Fibroblast of lung (primary cell): ENCODE measurements at regions not wholly inside any gene's neighbourhood (a gene's known extent, or its start where the extent isn't known, plus 50 kb on each side); places are given as distances from the start of the nearest gene placed in this dataset.

Experiments used
- DNase-seq, 2 donors: peaks; one replicate each; pipeline versions ENCODE4 v3.0.0 to v3.0.0-alpha.2; 2010; ENCODE audit warnings: low read depth in 2 of 2
- H2AFZ ChIP-seq: 2 replicates; pipeline ENCODE4 v1.5.1; 2012; ENCODE audit warnings: low read length, control low read depth, inconsistent platforms
- H3K27ac ChIP-seq: 2 replicates; pipeline ENCODE4 v1.5.1; 2011; ENCODE audit warnings: low read length, control low read depth; ENCODE audit not compliant: insufficient read depth
- H3K27me3 ChIP-seq: 2 replicates; pipeline ENCODE4 v1.5.1; 2011; ENCODE audit warnings: mild to moderate bottlenecking, low read length; ENCODE audit not compliant: control insufficient read depth, insufficient read depth
- H3K36me3 ChIP-seq: 2 replicates; pipeline ENCODE4 v1.5.1; 2011; ENCODE audit warnings: low read length; ENCODE audit not compliant: control insufficient read depth, insufficient read depth
- H3K4me1 ChIP-seq: 2 replicates; pipeline ENCODE4 v1.5.1; 2011; ENCODE audit warnings: low read length; ENCODE audit not compliant: control insufficient read depth, insufficient read depth; ENCODE audit errors: extremely low read depth
- H3K4me2 ChIP-seq: 2 replicates; pipeline ENCODE4 v1.5.1; 2011; ENCODE audit warnings: low read length, control low read depth; ENCODE audit not compliant: insufficient read depth; ENCODE audit errors: extremely low read depth
- H3K4me3 ChIP-seq, 4 experiments: fragments of 200-600 bp in 1 of 4; sonication (generic) in 1 of 4; replicated peaks in 1 of 4; 2 replicates each; pipeline ENCODE4 v1.5.1; 2011 to 2016; ENCODE audit warnings: low read length in 4 of 4, low read depth in 3 of 4, mild to moderate bottlenecking in 3 of 4, control low read depth in 2 of 4, inconsistent platforms in 1 of 4, mixed read lengths in 1 of 4; ENCODE audit not compliant: insufficient read depth in 1 of 4; ENCODE audit errors: control extremely low read depth in 1 of 4
- H3K79me2 ChIP-seq: 2 replicates; pipeline ENCODE4 v1.5.1; 2012; ENCODE audit warnings: mild to moderate bottlenecking, low read length, inconsistent platforms; ENCODE audit not compliant: control insufficient read depth, insufficient read depth
- H3K9ac ChIP-seq: 2 replicates; pipeline ENCODE4 v1.5.1; 2011; ENCODE audit warnings: mild to moderate bottlenecking, low read length, control low read depth; ENCODE audit not compliant: insufficient read depth
- H3K9me3 ChIP-seq: 2 replicates; pipeline ENCODE4 v1.5.1; 2012; ENCODE audit warnings: low read depth, low read length; ENCODE audit not compliant: control insufficient read depth, insufficient read depth
- H4K20me1 ChIP-seq: 2 replicates; pipeline ENCODE4 v1.5.1; 2011; ENCODE audit warnings: low read length; ENCODE audit not compliant: control insufficient read depth, insufficient read depth; ENCODE audit errors: extremely low read depth
- EZH2 ChIP-seq: IDR thresholded peaks from 2 replicates; pipeline ENCODE4 v1.5.1; 2012; ENCODE audit warnings: low read length, control low read depth, mild to moderate bottlenecking; ENCODE audit errors: missing control alignments
- TF ChIP-seq, protein P1 (sequence below), 2 donors: IDR thresholded peaks in 1 of 2; conservative IDR thresholded peaks in 1 of 2; 1 replicate in 1 of 2; 2 replicates in 1 of 2; pipeline ENCODE4 v1.5.1; 2011 to 2012; ENCODE audit warnings: low read length in 2 of 2, control low read depth in 1 of 2, inconsistent platforms in 1 of 2, low read depth in 1 of 2, mild to moderate bottlenecking in 1 of 2

DNA sequence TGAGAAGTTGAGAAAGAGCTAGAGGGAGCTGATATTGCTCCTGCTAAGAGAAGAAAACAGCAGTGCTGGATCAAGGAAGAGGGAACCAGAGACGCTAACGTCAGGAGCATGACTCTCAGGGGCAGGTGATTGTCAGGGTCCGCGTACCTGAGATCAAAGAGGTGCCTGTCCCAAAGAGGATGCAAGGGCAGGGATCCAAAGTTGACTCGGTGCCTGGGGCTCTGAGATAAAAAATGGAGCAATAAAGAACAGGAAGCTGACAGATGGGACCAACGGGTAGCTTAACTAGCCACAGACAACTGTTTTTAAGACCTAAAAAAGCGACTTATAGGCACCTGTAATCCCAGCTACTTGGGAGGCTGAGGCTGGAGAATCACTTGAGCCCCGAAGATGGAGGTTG, 517.8 kb downstream of the IRX1 start:
- no peak overlapping the region for H3K4me3 ChIP-seq
- no peak overlapping the region for H3K27ac ChIP-seq
- no peaks in the 10 kb centered on the region for H3K27me3 ChIP-seq
- H3K4me2 ChIP-seq = no peak overlapping the region
- no peak overlapping the region for H2AFZ ChIP-seq
- H3K9me3 ChIP-seq = peaks cover 2% of the 10 kb centered on the region
- no peaks in the 10 kb centered on the region for H3K79me2 ChIP-seq
- no peaks in the 10 kb centered on the region for H4K20me1 ChIP-seq
- no peak overlapping the region for H3K9ac ChIP-seq
- H3K36me3 ChIP-seq = no peaks in the 10 kb centered on the region
- H3K4me1 ChIP-seq = no peaks in the 10 kb centered on the region
- no peak for DNase-seq
- TF ChIP-seq EZH2 = no peak
- TF ChIP-seq, protein P1, sequence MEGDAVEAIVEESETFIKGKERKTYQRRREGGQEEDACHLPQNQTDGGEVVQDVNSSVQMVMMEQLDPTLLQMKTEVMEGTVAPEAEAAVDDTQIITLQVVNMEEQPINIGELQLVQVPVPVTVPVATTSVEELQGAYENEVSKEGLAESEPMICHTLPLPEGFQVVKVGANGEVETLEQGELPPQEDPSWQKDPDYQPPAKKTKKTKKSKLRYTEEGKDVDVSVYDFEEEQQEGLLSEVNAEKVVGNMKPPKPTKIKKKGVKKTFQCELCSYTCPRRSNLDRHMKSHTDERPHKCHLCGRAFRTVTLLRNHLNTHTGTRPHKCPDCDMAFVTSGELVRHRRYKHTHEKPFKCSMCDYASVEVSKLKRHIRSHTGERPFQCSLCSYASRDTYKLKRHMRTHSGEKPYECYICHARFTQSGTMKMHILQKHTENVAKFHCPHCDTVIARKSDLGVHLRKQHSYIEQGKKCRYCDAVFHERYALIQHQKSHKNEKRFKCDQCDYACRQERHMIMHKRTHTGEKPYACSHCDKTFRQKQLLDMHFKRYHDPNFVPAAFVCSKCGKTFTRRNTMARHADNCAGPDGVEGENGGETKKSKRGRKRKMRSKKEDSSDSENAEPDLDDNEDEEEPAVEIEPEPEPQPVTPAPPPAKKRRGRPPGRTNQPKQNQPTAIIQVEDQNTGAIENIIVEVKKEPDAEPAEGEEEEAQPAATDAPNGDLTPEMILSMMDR (conservative IDR thresholded peaks at IDR 0.05 in 1 of 2, IDR thresholded peaks at IDR 0.05 in 1 of 2; ENCODE audit: low read depth in 1 of 2, low read length in 2 of 2) = no peak

DNA sequence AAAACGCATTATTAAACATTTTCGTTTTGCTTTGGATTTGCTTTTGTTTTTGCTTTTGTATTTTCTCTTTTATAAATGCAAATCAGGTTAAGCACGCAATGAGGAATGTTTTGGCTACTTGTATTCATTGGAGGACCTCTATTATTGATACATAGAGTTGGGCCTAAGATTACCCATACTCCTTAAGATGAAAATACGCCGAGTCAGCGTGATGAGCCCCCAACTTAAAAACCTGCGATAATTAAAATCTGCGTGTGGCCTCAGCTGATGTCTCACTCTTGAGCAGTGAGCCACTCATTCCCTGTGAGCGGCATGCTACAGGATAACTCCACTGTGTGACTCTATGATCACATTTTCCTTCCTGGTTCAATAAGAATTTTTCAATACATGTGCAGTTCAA, 518.3 kb downstream of the IRX1 start:
- DNase-seq = no peak
- H4K20me1 ChIP-seq = no peaks in the 10 kb centered on the region

DNA sequence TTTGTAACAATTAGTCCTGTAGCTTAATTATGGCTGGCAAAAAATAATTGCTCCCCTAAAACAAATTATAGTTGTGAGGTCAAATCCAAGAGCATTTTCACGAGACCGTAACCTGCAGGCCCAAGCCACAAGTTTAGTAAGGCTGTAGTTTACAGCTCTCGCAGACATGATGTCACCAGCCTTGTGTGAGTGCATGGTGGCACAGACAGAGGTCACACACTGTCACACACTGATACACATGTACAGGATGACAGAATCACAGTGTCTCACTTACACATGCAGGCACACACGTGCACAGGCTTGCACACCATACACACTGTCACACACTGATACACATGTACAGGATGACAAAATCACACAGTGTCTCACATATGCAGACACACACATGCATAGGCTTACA, 518.8 kb downstream of the IRX1 start:
- no peak overlapping the region for H3K4me3 ChIP-seq
- H3K79me2 ChIP-seq = no peaks in the 10 kb centered on the region
- TF ChIP-seq, protein P1 (conservative IDR thresholded peaks at IDR 0.05 in 1 of 2, IDR thresholded peaks at IDR 0.05 in 1 of 2; ENCODE audit: low read depth in 1 of 2, low read length in 2 of 2) = no peak
- TF ChIP-seq EZH2 = no peak
- DNase-seq = no peak
- H3K9ac ChIP-seq = no peak overlapping the region
- no peaks in the 10 kb centered on the region for H3K27me3 ChIP-seq
- H3K4me2 ChIP-seq = no peak overlapping the region
- H2AFZ ChIP-seq = no peak overlapping the region
- no peaks in the 10 kb centered on the region for H4K20me1 ChIP-seq
- no peak overlapping the region for H3K27ac ChIP-seq
- H3K36me3 ChIP-seq = no peaks in the 10 kb centered on the region
- no peaks in the 10 kb centered on the region for H3K4me1 ChIP-seq
- H3K9me3 ChIP-seq = peaks cover 2% of the 10 kb centered on the region

More for the DNA sequence above, 518.3 kb downstream of the IRX1 start:
- Histone ChIP-seq H3K79me2 (no peaks in the 10 kb centered on the region), H3K36me3 (no peaks in the 10 kb centered on the region), H3K9ac (no peak overlapping the region), H3K27me3 (no peaks in the 10 kb centered on the region), H3K27ac (no peak overlapping the region), H3K4me2 (no peak overlapping the region), H2AFZ (no peak overlapping the region), H3K4me3 (no peak overlapping the region), H3K4me1 (no peaks in the 10 kb centered on the region), H3K9me3 (peaks cover 2% of the 10 kb centered on the region)
- TF ChIP-seq, protein P1 (conservative IDR thresholded peaks at IDR 0.05 in 1 of 2, IDR thresholded peaks at IDR 0.05 in 1 of 2; ENCODE audit: low read depth in 1 of 2, low read length in 2 of 2) = no peak
- no peak for TF ChIP-seq EZH2
